GM18498 (cell line): ENCODE measurements at regions not wholly inside any gene's neighbourhood (a gene's known extent, or its start where the extent isn't known, plus 50 kb on each side); places are given as distances from the start of the nearest gene placed in this dataset.
"Not testable (repeated sequence)": the region's sequence is repeated elsewhere in the genome, so short reads cannot be mapped to it uniquely, and the experiment has no call there.

ENCODE experiments used
- ATAC-seq: cut with Tn5 transposase; IDR thresholded peaks from one replicate; pipeline ENCODE4 v1.9.1; 2021; ENCODE audit warnings: mild to moderate bottlenecking, moderate library complexity; ENCODE audit not compliant: unreplicated experiment

GRCh38 chr13:66237411-66238062 is 992.6 kb downstream of the PCDH9 start:
- no peak for ATAC-seq

GRCh38 chr13:66234159-66234558 is 996.0 kb downstream of the PCDH9 start:
- ATAC-seq = no peak

GRCh38 chr13:66231958-66232357 is 998.2 kb downstream of the PCDH9 start:
- ATAC-seq = not testable (repeated sequence)

- no peak for ATAC-seq
These were observed 1005.1 kb downstream of the PCDH9 start for GRCh38 chr13:66225072-66225471.

- no peak for ATAC-seq
These were observed 1005.5 kb downstream of the PCDH9 start for GRCh38 chr13:66224663-66225062.

- ATAC-seq = peak; percentile 82
These were observed 1007.2 kb downstream of the PCDH9 start for GRCh38 chr13:66222926-66223325.

- ATAC-seq = peak; percentile 49
These were observed 1008.0 kb downstream of the PCDH9 start for GRCh38 chr13:66222127-66222526.

- no peak for ATAC-seq
These were observed 1010.6 kb downstream of the PCDH9 start for GRCh38 chr13:66219506-66219905.

GRCh38 chr13:66218583-66218982 is 1011.6 kb downstream of the PCDH9 start:
- ATAC-seq = no peak

- ATAC-seq = no peak
These were observed 1013.4 kb downstream of the PCDH9 start for GRCh38 chr13:66216728-66217127.

- no peak for ATAC-seq
These were observed 1015.7 kb downstream of the PCDH9 start for GRCh38 chr13:66214467-66214866.

- peak; percentile 70 for ATAC-seq
These were observed 1017.6 kb downstream of the PCDH9 start for GRCh38 chr13:66212511-66212910.

GRCh38 chr13:66210677-66211076 is 1019.5 kb downstream of the PCDH9 start:
- no peak for ATAC-seq

GRCh38 chr13:66208589-66208988 is 1021.5 kb downstream of the PCDH9 start:
- ATAC-seq = no peak

- no peak for ATAC-seq
These were observed 1022.5 kb downstream of the PCDH9 start for GRCh38 chr13:66207610-66208009.

GRCh38 chr13:66205807-66206206 is 1024.3 kb downstream of the PCDH9 start:
- no peak for ATAC-seq

GRCh38 chr13:66200555-66200954 is 1029.6 kb downstream of the PCDH9 start:
- ATAC-seq = no peak

- ATAC-seq = no peak
These were observed 1034.9 kb downstream of the PCDH9 start for GRCh38 chr13:66195238-66195637.

GRCh38 chr13:66189986-66190385 is 1040.2 kb downstream of the PCDH9 start:
- ATAC-seq = no peak

GRCh38 chr13:66180836-66181235 is 1049.3 kb downstream of the PCDH9 start:
- no peak for ATAC-seq

GRCh38 chr13:66171920-66172319 is 1058.2 kb downstream of the PCDH9 start:
- no peak for ATAC-seq

GRCh38 chr13:66162470-66162869 is 1067.7 kb downstream of the PCDH9 start:
- ATAC-seq = no peak

GRCh38 chr13:66159511-66159910 is 1070.6 kb downstream of the PCDH9 start:
- ATAC-seq = peak; percentile 83
